ENCODE measurements at regions not wholly inside any gene's neighbourhood (a gene's known extent, or its start where the extent isn't known, plus 50 kb on each side); places are given as distances from the start of the nearest gene placed in this dataset.

DNA sequence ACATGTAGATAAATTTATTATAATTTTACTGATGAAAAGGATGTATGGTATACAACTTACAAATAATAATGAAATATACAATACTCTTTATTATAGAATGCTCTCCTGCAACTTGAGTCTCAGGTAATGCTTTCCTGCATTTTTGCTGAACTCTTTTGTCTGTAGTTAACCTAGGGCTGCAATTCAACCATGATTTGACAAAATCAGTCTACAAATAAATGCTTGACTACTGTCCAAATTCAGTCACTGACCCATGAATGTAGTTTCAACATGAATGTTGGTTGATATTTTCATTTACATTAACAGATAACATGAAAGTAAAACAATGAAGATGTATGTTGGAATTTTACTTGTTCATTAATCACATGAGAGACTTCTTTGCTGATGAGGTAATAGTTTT is 320.9 kb downstream of the ZSWIM6 start:
- DNase-seq (ENCODE audit: low read depth), result no peak

DNA sequence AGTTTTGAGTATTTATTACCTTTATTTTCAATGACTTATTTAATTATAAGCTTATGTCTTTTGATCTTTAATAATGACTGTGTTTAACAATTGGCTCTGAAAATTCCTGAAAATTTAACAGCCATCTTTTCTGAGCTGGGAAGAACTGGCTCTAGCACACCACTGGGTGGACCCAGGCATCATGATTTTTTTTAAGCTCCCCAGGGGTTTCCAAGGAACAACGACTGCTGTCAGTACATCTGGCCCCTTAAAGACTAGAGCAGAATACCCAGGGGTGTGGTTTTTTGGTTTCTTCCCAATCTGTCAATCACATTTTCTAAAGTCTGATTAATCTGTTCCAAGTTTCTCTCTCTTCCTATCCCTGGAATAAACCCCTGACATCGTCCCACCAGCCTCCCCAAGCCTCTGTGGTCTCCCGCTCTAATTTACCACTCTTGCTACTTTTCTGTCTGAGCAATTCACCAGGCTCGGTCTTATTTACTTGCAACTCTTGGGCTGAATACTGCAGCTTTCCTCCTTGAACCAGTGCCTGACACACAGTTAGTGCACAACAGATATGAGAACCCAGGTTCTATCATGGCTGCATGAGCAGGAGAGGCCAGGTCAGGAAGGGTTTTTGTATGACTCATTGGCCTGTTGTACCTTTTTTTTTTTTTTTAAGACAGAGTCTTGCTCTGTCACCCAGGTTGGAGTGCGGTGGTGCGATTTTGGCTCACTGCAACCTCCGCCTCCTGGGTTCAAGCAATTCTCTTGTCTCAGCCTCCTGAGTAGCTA is 321.9 kb downstream of the ZSWIM6 start:
- DNase-seq (ENCODE audit: low read depth), result peak; percentile 53

DNA sequence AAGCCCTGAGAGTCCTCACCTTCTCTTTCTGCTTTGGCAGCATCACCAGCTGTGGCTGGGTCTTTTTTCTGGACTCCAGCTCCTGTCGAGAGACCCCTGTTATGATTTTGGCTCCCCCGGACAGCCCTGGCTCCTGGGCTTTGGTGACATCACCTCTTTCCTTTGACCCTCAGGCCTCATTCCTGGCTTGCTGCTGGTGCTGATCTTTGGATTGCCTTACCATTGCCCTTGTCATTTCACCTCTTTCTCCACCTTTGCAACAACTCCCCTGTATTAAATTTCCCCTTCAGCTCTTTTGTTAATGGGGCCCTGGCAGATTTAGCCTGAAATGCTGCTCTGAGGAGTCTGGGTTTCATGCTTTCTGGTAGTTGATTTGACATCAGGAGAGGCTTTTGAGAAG is 322.8 kb downstream of the ZSWIM6 start:
- no peak for DNase-seq (ENCODE audit: low read depth)

GRCh38 chr5:61657010-61657409 is 325.0 kb downstream of the ZSWIM6 start:
- DNase-seq (ENCODE audit: low read depth), result no peak

GRCh38 chr5:61657686-61658085 is 325.6 kb downstream of the ZSWIM6 start:
- no peak for DNase-seq (ENCODE audit: low read depth)

DNA sequence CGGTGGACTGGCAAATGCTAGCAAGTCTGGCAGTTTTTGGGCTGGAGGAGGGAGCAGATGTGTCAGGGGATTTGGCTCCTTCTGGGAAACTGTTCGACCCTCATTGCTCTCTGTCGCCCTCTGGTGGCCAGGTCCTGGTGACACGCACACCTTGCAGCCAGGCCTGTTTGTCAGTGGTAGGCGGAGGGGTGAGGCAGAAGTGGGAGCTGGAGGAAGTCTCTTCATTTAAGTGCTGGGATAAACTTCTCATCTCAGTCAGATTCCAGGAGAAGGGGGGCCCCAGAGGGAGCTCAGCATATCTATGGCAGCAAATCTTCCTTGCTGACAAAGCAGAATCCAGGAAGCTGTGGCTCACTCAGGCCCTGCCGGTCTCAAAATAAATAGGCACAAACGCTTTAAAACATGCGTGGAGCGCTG is 326.5 kb downstream of the ZSWIM6 start:
- peak; percentile 67 for DNase-seq (ENCODE audit: low read depth)

GRCh38 chr5:61659221-61659696 is 327.2 kb downstream of the ZSWIM6 start:
- no peak for DNase-seq (ENCODE audit: low read depth)

DNA sequence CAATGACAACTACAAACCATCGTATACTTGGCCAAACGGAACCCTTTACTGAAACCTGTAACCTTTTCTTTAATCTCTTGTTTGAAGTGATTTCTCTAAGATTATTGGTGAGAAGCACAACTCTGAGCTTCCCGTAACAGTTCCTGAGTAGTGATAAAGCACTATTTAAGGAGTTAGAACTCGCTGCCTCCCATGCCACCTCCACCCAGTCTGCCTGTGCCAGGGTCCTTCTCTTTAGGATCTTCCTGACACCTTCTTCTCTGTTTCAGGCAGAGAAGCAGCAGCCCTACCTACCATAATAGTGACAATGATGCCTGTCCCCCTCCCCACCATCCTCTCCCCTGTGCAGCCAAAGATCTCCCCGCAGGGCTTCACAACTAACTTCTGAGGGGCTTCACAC is 330.6 kb downstream of the ZSWIM6 start:
- DNase-seq (ENCODE audit: low read depth), result no peak

DNA sequence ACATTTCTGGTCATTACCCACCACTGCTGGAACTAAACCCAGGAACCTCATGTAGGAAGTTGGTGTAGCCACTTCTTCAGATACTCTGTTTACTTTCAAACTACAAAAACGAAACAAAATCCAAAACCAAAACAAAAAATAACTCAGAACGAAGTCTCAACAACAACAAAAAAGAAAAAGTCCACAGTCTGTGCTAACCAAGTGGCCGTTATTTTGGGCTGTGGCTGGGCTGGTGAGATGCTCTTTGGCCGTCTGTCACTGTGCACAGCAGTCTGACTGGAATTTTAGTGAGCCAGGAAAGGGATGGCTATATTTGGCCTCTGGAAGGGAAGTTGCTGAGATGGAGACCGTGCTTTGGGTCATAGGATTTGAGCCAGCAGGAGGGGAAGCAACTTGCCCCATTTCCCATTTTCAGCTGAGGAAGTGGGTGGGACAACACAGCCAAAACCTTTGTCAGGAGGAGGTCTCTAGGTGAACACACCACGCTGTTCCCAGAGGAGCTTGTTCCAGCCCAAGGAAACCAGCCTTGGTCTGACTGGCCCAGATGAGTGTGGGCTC is 334.1 kb downstream of the ZSWIM6 start:
- DNase-seq (ENCODE audit: low read depth), result no peak

- no peak for DNase-seq (ENCODE audit: low read depth)
These were observed 335.6 kb downstream of the ZSWIM6 start for GRCh38 chr5:61667525-61668218.

GRCh38 chr5:61669531-61669930 is 337.5 kb downstream of the ZSWIM6 start:
- no peak for DNase-seq (ENCODE audit: low read depth)

DNA sequence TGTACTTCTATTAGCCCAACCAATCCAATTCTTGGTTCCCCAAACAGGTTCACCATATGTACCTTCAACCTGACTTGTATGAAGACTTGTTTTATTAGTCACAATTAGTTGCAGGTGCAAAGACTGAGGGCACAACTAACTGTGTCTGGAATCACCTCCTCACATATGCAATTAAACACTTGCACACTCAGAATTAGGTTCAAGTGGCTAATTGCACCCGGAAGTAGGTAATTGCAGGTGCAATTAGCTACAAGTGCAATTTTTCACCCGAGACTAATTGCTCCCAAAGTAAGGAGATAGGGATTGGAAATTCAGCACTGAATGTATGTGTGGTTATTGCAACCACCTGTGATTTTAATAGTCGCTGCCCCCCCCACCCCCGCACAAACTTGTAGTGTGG is 338.9 kb downstream of the ZSWIM6 start:
- DNase-seq (ENCODE audit: low read depth), result no peak

GRCh38 chr5:61673007-61673735 is 341.1 kb downstream of the ZSWIM6 start:
- peak; percentile 69 for DNase-seq (ENCODE audit: low read depth)

DNA sequence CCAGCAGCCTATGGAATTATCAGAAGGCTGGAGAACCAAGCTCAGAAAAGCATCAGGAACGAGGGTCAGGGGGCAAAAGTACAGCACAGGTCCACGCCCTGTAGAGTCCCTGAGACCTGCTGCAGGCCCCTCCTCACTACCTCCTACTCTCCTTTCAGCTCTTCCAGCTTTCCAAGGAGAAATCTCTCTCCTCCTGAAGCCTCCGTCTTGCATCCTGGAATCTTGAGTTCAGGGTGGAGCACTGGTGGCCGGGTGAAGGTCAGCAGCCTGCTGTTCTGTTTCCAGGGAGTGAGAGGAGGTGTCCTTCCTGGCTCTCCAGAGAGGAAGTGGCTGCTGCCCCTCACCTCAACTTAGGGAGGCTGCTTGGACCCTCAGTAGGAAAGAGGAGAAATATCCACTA is 342.3 kb downstream of the ZSWIM6 start:
- DNase-seq (ENCODE audit: low read depth), result no peak

- DNase-seq (ENCODE audit: low read depth), result peak; percentile 4
These were observed 343.1 kb downstream of the ZSWIM6 start for GRCh38 chr5:61675015-61675692.

DNA sequence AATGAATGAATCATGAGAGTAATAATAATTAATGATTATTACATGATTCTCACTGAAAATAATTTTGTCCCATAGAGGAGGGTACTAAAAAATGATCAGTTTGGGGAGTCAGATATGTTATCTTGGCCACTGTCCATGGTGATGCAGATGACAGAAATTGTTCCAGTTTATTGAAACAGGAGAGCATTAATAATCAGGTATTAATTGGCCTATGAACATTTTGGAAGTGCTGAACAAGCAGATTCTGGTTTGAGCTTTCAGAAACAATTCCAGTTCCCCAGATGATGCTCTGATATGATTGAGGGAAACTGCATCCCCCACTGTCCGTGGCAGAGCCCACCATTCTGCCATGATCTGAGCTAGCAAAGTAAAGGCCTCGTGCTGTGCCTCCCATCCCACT is 345.2 kb downstream of the ZSWIM6 start:
- no peak for DNase-seq (ENCODE audit: low read depth)

DNA sequence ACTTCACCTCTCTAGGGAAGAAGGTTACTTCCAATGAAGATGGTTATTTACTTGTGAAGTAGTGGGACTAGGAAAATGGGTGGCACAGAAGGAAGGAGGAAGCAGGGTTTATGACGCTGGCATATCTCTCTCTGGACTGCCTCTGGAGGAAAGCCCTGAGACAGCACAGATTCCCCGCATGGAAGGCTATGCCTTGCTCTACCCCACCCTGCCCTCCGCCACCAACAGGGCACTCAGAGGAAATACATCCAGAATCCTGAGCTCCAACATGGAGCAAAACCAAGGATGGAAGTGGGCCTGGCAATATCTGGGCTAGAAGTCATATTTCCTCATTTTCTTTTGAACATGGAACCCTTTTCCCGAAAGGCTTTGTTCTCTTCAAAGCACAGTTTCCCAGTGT is 346.9 kb downstream of the ZSWIM6 start:
- no peak for DNase-seq (ENCODE audit: low read depth)

DNA sequence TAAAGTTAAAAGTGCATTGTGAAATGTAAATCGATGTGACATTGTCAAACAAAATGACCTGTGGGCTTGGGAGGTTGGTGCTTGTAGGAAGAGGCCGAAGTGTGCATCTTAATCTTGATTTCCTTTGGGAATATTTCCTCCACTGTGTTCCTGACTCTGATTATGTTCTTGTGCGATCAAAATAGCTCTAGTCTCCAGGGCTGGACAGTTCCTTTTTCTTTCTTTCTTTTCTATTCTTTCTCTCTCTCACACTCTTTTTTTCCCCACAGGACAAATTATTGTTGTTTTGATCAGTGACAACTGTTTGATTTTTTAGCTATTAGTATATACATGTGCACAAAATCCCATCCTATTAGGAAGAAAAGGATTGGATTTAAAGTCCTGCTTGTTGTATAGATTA is 347.5 kb downstream of the ZSWIM6 start:
- no peak for DNase-seq (ENCODE audit: low read depth)

DNA sequence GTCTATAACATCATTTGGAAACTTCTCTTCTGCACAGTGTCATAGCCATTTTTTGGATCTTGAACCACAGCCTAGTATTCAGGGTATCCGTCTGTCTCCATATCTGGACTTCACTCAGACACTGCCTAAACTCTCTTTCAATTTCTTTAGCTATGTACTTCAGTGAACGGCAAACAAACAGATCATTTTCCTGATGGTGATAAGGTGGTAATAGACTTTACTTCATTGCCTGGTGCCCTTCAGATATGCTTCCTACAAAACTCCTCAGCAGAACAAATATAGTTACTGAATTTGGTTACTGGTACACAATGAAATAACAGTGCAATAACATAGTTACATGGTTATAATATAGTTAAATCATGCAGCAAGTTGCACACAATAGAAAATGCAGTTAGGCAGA is 348.2 kb downstream of the ZSWIM6 start:
- DNase-seq (ENCODE audit: low read depth), result no peak

DNA sequence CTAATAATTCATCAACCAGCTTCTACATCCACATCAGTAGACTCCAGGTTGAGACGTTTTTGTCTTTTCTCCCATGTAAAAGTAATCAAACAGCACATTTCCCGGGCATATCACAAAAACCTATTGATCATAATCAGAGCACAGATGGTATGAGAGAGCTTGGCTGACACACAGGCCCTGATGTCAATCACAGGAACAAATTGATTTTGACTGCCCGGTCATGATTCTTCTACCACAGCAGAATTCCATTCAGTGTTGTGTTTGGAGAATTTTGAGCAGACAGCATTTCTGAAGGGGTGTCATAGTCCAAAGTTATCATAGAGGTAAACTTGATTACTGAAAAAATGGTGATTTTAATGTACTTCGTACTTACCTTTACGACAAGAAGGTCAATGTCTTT is 351.1 kb downstream of the ZSWIM6 start:
- no peak for DNase-seq (ENCODE audit: low read depth)

DNA sequence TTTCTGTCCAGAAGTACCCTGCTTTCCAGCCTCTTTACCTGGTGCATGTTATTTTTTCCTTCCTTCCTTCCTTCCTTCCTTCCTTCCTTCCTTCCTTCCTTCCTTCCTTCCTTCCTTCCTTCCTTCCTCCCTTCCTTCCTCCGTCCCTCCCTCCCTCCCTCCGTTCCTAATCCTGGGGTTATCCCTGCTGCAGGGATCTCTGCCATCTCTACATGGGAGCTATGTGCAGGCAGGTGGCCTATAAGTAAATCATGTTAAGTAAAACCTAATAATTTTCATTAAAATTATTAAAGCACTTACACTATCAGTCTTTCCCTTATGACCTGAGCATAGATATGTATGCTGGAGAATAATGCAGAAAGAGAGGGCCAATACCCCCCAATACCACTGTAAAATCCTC is 351.9 kb downstream of the ZSWIM6 start:
- no peak for DNase-seq (ENCODE audit: low read depth)

Measured in M059J (cell line).